ENCODE measurements at regions not wholly inside any gene's neighbourhood (a gene's known extent, or its start where the extent isn't known, plus 50 kb on each side); places are given as distances from the start of the nearest gene placed in this dataset.

GRCh38 chr7:68348401-68348800 lies 1249.9 kb upstream of the AUTS2 start:
- H3K4me1 ChIP-seq (ENCODE audit: control insufficient read depth, extremely low read depth, insufficient read depth, low read length): no peaks in the 10 kb centered on the region
- TF ChIP-seq EZH2 (IDR thresholded peaks at IDR 0.05; ENCODE audit: low read length, missing control alignments): no peak
- TF ChIP-seq CTCF (conservative IDR thresholded peaks at IDR 0.05 in 1 of 2, IDR thresholded peaks at IDR 0.05 in 1 of 2; ENCODE audit: low read depth in 1 of 2, low read length in 2 of 2): no peak
- H3K36me3 ChIP-seq (ENCODE audit: control insufficient read depth, insufficient read depth, low read length): no peaks in the 10 kb centered on the region
- no peak overlapping the region for H3K27ac ChIP-seq (ENCODE audit: insufficient read depth, low read length)
- DNase-seq (ENCODE audit: low read depth in 2 of 2): no peak
- H3K9ac ChIP-seq (ENCODE audit: insufficient read depth, low read length): no peak overlapping the region
- H3K27me3 ChIP-seq (ENCODE audit: control insufficient read depth, insufficient read depth, low read length): no peaks in the 10 kb centered on the region
- no peaks in the 10 kb centered on the region for H3K9me3 ChIP-seq (ENCODE audit: control insufficient read depth, insufficient read depth, low read depth, low read length)
- no peaks in the 10 kb centered on the region for H3K79me2 ChIP-seq (ENCODE audit: control insufficient read depth, insufficient read depth, low read length)
- no peak overlapping the region for H3K4me2 ChIP-seq (ENCODE audit: extremely low read depth, insufficient read depth, low read length)
- H2AFZ ChIP-seq (ENCODE audit: low read length): no peak overlapping the region
- no peaks in the 10 kb centered on the region for H4K20me1 ChIP-seq (ENCODE audit: control insufficient read depth, extremely low read depth, insufficient read depth, low read length)
- H3K4me3 ChIP-seq (replicated peaks in 1 of 4; ENCODE audit: control extremely low read depth in 1 of 4, insufficient read depth in 1 of 4, low read depth in 3 of 4, low read length in 4 of 4): no peak overlapping the region

GRCh38 chr7:68362745-68363518 lies 1235.3 kb upstream of the AUTS2 start:
- H3K4me1 ChIP-seq (ENCODE audit: control insufficient read depth, extremely low read depth, insufficient read depth, low read length): no peaks in the 10 kb centered on the region
- H3K79me2 ChIP-seq (ENCODE audit: control insufficient read depth, insufficient read depth, low read length): no peaks in the 10 kb centered on the region
- no peak overlapping the region for H2AFZ ChIP-seq (ENCODE audit: low read length)
- DNase-seq (ENCODE audit: low read depth in 2 of 2): no peak
- H3K4me2 ChIP-seq (ENCODE audit: extremely low read depth, insufficient read depth, low read length): no peak overlapping the region
- no peaks in the 10 kb centered on the region for H3K27me3 ChIP-seq (ENCODE audit: control insufficient read depth, insufficient read depth, low read length)
- H3K36me3 ChIP-seq (ENCODE audit: control insufficient read depth, insufficient read depth, low read length): no peaks in the 10 kb centered on the region
- H3K4me3 ChIP-seq (replicated peaks in 1 of 4; ENCODE audit: control extremely low read depth in 1 of 4, insufficient read depth in 1 of 4, low read depth in 3 of 4, low read length in 4 of 4): no peak overlapping the region
- no peak overlapping the region for H3K27ac ChIP-seq (ENCODE audit: insufficient read depth, low read length)
- H4K20me1 ChIP-seq (ENCODE audit: control insufficient read depth, extremely low read depth, insufficient read depth, low read length): no peaks in the 10 kb centered on the region
- H3K9me3 ChIP-seq (ENCODE audit: control insufficient read depth, insufficient read depth, low read depth, low read length): no peaks in the 10 kb centered on the region
- TF ChIP-seq CTCF (conservative IDR thresholded peaks at IDR 0.05 in 1 of 2, IDR thresholded peaks at IDR 0.05 in 1 of 2; ENCODE audit: low read depth in 1 of 2, low read length in 2 of 2) (no peak), EZH2 (IDR thresholded peaks at IDR 0.05; ENCODE audit: low read length, missing control alignments) (no peak)
- no peak overlapping the region for H3K9ac ChIP-seq (ENCODE audit: insufficient read depth, low read length)

GRCh38 chr7:68364886-68365625 lies 1233.2 kb upstream of the AUTS2 start:
- Histone ChIP-seq H3K27ac (ENCODE audit: insufficient read depth, low read length) (no peak overlapping the region), H3K4me2 (ENCODE audit: extremely low read depth, insufficient read depth, low read length) (no peak overlapping the region), H3K9ac (ENCODE audit: insufficient read depth, low read length) (no peak overlapping the region), H4K20me1 (ENCODE audit: control insufficient read depth, extremely low read depth, insufficient read depth, low read length) (no peaks in the 10 kb centered on the region), H3K4me1 (ENCODE audit: control insufficient read depth, extremely low read depth, insufficient read depth, low read length) (no peaks in the 10 kb centered on the region), H3K36me3 (ENCODE audit: control insufficient read depth, insufficient read depth, low read length) (no peaks in the 10 kb centered on the region), H3K9me3 (ENCODE audit: control insufficient read depth, insufficient read depth, low read depth, low read length) (no peaks in the 10 kb centered on the region), H3K79me2 (ENCODE audit: control insufficient read depth, insufficient read depth, low read length) (no peaks in the 10 kb centered on the region), H3K27me3 (ENCODE audit: control insufficient read depth, insufficient read depth, low read length) (no peaks in the 10 kb centered on the region), H2AFZ (ENCODE audit: low read length) (no peak overlapping the region), H3K4me3 (replicated peaks in 1 of 4; ENCODE audit: control extremely low read depth in 1 of 4, insufficient read depth in 1 of 4, low read depth in 3 of 4, low read length in 4 of 4) (no peak overlapping the region)
- peak in 1 of 2 donors; percentile 3 for DNase-seq (ENCODE audit: low read depth in 2 of 2)
- no peak for TF ChIP-seq EZH2 (IDR thresholded peaks at IDR 0.05; ENCODE audit: low read length, missing control alignments)
- no peak for TF ChIP-seq CTCF (conservative IDR thresholded peaks at IDR 0.05 in 1 of 2, IDR thresholded peaks at IDR 0.05 in 1 of 2; ENCODE audit: low read depth in 1 of 2, low read length in 2 of 2)

Measured in fibroblast of lung (primary cell).